Ishikawa (cell line): ENCODE measurements at regions not wholly inside any gene's neighbourhood (a gene's known extent, or its start where the extent isn't known, plus 50 kb on each side); places are given as distances from the start of the nearest gene placed in this dataset.

Experiments
- CEBPB ChIP-seq: IDR thresholded peaks from 2 replicates; pipeline ENCODE4 v1.6.1; 2012
- CREB1 ChIP-seq: IDR thresholded peaks from 2 replicates; pipeline ENCODE4 v1.6.1; 2012; ENCODE audit warnings: low read depth
- EP300 ChIP-seq: IDR thresholded peaks from 2 replicates; pipeline ENCODE4 v1.6.1; 2012; ENCODE audit warnings: borderline replicate concordance
- FOXM1 ChIP-seq: IDR thresholded peaks from 2 replicates; pipeline ENCODE4 v1.6.1; 2012; ENCODE audit warnings: low read depth, borderline replicate concordance
- MAX ChIP-seq: IDR thresholded peaks from 2 replicates; pipeline ENCODE4 v1.6.1; 2012
- REST ChIP-seq: IDR thresholded peaks from 2 replicates; pipeline ENCODE4 v1.6.1; 2012; ENCODE audit warnings: low read depth, mild to moderate bottlenecking
- TAF1 ChIP-seq: IDR thresholded peaks from 2 replicates; pipeline ENCODE4 v1.6.1; 2012; ENCODE audit warnings: low read depth, mild to moderate bottlenecking
- TEAD4 ChIP-seq: IDR thresholded peaks from 2 replicates; pipeline ENCODE4 v1.6.1; 2012
- USF1 ChIP-seq: IDR thresholded peaks from 2 replicates; pipeline ENCODE4 v1.6.1; 2012
- YY1 ChIP-seq: IDR thresholded peaks from 2 replicates; pipeline ENCODE4 v1.6.1; 2012; ENCODE audit warnings: low read depth
- ZBTB7A ChIP-seq: IDR thresholded peaks from 2 replicates; pipeline ENCODE4 v1.6.1; 2012; ENCODE audit warnings: low read depth

GRCh38 chr2:216942016-216942415, 82.2 kb upstream of the TNP1 start:
- TF ChIP-seq REST: no peak
- TF ChIP-seq ZBTB7A: no peak
- no peak for TF ChIP-seq CEBPB
- no peak for TF ChIP-seq FOXM1
- TF ChIP-seq TAF1: no peak
- no peak for TF ChIP-seq TEAD4
- no peak for TF ChIP-seq USF1
- TF ChIP-seq MAX: no peak
- no peak for TF ChIP-seq YY1
- TF ChIP-seq EP300: no peak
- no peak for TF ChIP-seq CREB1
